HG02642 (cell line): ENCODE measurements at regions not wholly inside any gene's neighbourhood (a gene's known extent, or its start where the extent isn't known, plus 50 kb on each side); places are given as distances from the start of the nearest gene placed in this dataset.

ENCODE experiments used
- ATAC-seq: cut with Tn5 transposase; IDR thresholded peaks from one replicate; pipeline ENCODE4 v1.9.1; 2021; ENCODE audit warnings: mild to moderate bottlenecking; ENCODE audit not compliant: unreplicated experiment, poor library complexity

GRCh38 chr6:157769776-157770426, 53.1 kb upstream of the SNX9 start:
- no peak for ATAC-seq

GRCh38 chr6:157770946-157771345, 52.1 kb upstream of the SNX9 start:
- ATAC-seq: no peak

- no peak for ATAC-seq
These were observed 50.2 kb upstream of the SNX9 start for GRCh38 chr6:157772820-157773219.
